GM18520 (cell line): ENCODE measurements at regions not wholly inside any gene's neighbourhood (a gene's known extent, or its start where the extent isn't known, plus 50 kb on each side); places are given as distances from the start of the nearest gene placed in this dataset.
"Not testable (repeated sequence)": the region's sequence is repeated elsewhere in the genome, so short reads cannot be mapped to it uniquely, and the experiment has no call there.

Experiments
- ATAC-seq: cut with Tn5 transposase; IDR thresholded peaks from one replicate; pipeline ENCODE4 v1.9.1; 2021; ENCODE audit not compliant: unreplicated experiment

DNA sequence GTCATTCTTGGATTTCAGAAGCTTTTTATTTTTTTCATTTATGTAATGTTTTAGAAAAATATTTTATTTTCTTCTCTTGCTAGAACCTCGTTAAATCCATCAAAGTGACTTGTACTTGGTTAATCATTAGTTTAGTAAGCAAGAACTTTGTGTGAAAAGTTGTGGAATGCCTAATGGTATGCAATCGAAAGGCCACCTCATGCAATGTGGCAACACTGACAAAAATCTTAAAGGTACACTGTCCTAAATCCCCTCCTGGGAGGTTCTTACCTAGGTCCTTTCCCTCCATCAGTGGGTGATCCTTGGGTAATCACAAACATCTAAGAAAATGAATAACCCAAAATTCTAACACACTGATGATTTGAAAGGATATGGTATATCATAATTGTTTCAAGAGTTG, 304.2 kb downstream of the DNAH5 start:
- ATAC-seq, result no peak

DNA sequence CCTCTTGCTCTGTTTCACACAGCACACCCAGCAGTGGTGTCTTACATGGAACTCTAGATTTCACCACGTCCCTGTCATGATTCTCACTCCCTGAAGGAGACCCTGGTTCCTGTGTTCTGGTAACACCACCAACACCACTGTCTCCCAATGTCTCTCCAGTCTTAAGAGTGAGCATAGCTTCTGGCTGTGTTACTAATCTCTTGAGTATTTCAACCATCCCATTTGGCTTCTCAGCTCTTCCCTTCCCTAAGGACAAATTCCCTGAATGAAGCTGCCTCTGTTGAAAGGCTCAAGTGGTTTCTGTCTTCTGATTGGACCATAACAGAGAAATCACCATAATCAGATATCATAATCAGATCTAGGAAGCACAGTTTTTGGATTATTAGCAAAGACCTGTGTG, 311.8 kb downstream of the DNAH5 start:
- no peak for ATAC-seq

DNA sequence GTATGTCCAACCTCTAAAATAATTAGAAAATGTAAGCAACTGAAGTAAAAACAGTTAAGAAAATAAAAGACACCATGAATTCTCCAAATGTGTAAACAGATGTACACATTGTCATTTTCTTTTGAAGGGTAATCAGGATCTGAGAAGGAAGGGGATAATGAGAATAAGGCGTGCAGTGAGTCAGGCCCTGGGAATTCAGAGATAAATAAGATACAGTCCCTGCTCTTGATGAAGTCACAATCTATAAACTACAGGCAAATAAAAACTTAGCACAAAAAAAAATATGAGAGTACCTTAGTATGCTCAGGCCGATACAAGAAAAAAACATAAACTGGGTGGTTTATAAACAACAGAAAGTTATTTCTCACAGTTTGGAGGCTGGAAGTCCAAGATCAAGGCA, 315.3 kb downstream of the DNAH5 start:
- no peak for ATAC-seq

DNA sequence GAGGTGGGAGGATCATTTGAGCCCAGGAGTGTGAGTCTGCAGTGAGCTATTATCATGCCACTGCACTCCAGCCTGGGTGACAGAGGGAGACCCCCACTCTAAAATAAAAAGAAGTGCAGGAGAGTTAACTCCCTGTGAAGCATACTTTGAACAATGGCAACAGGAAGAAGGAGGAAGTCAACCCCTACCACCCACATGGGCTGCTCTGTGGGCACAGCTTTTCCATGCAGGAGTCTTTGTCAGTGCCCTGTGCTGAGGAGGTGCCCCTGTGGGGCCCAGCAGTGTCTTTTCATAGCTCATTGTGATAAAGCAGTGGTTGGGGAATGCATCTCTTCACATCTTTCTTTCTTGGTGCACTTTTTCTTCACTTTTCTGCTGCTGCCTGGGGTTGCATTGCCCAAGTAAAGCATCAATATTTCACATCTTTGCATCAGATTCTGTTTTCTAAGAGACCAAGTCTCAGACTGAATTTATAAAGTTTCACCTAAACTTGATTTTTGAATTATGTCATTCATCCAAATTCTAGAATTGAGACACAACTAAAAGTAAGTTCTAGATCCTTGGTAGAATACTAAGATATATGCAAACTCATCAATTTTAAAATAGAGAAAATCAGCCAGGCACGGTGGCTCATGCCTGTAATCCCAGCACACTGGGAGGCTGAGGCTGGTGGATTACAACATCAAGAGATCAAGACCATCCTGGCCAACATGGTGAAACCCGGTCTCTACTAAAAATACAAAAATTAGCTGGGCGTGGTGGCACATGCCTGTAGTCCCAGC, 316.6 kb downstream of the DNAH5 start:
- ATAC-seq, result no peak

DNA sequence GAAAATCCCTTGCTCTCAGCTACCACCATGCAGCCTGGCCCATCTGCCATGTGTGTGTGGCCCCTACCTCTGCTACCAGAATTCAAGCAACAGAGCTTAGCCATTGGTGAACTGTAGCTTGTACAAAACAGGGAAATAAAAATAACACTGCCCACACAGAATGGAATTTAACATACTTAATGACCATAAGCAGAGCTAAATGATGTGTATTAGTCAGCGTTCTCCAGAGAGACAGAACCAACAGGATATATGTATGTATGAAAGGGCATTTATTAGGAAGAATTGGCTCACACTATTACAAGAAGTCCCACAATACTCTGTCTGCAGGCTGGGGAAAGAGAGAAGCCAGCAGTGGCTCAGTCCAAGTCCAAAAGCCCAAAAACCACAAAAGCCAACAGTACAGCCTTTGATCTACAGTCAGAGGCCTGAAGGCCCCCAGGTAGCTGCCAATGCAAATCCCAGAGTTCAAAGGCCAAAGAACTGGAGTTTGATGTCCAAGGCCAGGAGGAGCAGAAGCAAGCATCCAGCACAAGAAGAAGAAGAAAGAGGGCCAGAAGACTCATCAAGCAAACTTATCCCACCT, 318.8 kb downstream of the DNAH5 start:
- no peak for ATAC-seq

DNA sequence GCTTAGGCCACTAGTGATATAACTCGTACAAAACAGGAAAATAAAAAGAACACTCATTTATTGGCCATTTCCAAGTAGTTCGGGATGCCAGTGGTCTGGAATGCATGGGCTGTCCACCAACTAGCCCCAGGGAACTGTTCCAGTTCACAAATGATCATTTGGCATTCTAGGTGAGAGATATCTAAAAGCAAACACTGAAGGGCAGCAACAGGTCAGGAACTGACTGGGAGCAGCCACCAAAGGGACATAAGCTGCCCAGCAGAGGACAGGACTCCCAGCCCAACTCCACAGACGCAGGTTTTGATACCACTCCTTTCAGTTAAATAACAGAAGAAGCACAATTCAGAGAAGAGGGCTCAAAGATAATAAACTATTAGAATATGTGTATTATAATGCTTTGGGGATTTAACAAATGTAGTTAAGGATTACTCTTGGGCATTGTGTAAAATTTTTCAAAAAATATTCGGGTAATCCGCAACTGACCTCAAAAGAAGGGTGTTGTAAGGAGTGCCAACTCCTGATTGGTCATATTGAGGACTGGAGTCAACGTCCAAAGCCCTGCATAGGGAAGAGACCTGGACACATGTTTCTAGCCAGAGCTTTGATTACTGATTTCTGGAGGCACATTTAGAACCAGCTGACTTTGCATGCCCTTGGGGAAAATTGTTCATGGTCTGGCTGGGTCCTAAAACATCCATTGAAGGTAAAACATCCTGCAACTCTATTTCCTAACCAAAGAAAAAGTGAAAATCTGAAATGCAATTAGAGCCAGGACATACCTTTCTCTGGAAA, 320.0 kb downstream of the DNAH5 start:
- ATAC-seq, result no peak

DNA sequence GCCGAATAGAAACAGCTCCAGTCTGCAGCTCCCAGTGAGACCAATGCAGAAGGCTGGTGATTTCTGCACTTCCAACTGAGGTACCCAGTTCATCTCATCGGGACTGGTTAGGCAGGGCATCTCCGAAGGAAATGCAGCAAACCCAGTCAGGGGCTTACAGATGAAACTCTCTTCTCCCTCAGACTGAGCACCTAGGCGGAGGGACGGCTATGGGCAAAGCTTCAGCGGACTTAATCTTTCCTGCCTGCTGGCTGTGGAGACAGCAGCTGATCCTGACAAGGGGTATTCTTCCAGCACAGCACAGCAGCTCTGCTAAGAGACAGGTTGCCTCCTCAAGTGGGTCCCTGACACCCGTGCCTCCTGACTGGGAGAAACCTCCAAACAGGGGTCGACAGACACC, 330.9 kb downstream of the DNAH5 start:
- ATAC-seq, result no peak

DNA sequence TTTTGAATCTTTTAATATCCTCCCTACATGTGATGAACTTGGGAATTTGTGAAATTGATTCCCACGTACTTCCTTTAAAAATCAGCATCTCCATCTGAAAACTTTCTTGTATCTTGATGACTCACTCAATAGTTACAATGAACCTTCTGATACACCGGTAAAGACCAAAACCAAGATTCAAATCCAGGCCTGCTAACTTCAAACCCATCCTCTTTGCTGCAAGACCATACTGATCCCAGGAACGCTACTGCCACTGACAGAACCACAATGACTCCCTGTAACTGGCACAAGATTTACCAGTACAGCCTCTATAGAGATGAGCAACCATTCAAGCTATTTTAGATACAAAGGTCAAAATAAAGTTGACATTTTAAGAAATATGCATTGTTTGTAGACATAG, 332.9 kb downstream of the DNAH5 start:
- no peak for ATAC-seq

DNA sequence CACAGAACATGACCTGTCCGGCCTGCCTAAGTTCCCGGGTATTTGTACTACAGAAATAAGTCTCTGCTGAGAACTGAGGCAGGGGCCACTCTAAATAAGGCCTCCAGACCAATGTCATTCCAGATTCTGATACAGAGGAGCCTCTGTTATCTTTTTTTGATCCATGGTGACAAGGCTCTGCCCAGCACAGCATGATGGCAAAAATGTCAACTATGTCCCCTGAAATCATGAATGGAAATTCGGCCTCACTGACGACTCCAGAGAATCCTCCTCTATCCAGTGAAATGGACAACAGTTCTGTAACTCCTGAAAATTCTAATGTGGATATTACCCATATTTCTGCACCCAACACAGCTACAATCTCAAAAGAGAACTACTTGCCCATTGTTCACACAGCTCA, 335.0 kb downstream of the DNAH5 start:
- ATAC-seq, result no peak

DNA sequence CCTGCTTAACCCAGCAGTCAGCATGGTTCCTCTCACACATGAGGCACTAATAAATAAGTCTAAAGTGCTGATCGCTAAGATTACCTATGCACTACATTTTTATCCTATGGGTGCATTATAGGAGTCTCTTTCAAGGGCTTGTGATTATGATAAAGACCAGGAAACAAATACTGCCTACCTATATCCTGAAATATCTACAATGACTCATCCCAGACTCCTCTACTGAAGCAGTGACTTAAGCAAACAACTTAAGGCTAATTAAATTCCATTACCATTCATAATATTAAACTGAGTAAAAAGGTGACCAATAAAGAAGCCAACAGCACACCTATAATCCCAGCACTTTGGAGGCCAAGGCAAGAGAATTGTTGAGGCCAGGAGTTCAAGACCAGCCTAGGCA, 338.4 kb downstream of the DNAH5 start:
- ATAC-seq, result no peak

DNA sequence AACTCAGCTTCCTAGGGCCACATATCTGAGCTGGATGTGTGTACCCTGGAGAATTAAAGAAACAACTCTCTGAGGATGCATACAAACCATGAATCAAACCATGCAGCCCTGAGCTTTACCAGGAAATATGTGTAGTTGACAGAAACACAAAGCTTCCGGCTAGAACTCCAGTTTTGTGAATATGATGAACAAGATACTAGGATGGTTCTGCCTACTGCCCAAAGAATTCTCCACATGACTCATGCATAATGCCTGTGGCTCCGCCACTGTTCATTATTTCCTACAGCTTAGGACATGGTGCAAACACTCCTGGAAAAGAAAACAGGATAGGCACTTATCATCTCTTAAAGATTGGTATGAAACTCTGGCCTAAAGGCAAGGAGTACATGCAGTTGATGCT, 343.4 kb downstream of the DNAH5 start:
- no peak for ATAC-seq

DNA sequence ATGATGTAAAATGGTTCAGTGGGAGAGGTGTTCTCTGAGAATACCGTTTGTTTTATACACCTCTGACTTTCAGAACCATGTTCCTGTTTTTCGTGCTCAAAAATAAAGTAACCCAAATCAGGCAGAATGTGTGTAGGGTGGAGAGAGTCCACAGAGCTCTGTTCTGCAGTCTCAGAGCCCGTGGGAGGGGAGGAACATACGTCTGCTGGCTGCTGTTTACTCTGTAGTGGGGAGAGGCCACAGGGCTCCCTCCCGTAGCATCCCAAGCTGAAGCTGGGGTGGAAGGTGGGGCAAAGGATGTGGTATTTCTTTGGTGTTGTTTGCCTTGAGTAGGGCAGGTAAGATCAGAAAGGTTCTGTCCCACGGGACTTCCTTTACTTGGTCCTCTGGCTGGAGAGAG, 348.5 kb downstream of the DNAH5 start:
- ATAC-seq, result no peak

DNA sequence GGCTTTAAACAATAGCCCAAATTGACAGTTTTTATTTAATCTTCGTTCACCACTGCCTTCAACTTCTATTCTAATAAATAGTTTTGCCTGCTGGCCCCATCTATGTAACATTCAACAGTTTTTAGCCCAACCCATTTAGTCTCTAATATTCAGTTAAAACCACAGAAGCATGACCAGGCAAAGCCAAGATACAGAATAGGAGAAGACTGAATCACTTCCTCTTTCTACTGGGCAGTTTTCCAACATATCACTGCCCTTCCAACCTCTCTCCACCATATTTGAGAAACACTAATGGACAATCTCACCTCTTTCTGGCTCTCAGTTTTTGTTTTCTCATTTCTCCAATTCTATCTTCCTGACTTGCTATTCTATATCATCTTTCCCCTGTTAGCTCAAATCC, 352.9 kb downstream of the DNAH5 start:
- no peak for ATAC-seq

DNA sequence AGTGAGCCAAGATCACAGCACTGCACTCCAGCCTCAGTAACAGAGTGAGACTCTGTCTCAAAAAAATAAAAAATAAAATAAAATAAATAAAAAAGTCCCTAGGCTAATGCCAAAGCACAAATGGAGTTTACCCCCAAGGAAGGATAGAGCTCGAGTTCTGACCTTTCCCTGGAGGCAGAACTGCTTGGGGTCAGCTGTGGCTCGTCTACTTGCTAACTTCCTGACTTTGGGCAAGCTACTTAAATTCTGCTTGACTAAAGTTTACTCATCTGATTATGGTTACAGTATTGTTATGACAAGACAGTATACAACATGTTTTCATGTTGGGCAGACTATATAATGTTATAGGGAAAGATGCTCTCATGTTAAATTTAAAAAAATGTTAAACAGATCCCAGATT, 359.2 kb downstream of the DNAH5 start:
- ATAC-seq, result no peak

DNA sequence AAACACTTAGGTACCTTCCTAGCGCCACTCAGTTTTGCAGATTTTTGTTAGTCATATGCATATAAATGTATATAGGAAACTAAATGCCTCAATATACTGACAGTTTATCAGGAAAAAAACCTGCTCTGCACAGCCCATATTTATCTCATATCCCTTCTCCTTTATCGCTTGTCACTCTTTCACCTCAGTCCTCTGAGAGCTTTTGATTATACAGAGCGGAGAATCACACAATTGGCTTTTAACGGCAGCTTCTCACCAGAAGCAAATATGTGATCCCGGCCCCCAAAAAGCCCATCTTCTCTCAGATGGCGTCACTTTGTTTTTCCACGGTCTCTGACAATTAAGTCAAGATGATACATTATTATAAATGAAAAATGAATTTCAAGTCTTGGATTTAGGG, 362.6 kb downstream of the DNAH5 start:
- ATAC-seq, result no peak

DNA sequence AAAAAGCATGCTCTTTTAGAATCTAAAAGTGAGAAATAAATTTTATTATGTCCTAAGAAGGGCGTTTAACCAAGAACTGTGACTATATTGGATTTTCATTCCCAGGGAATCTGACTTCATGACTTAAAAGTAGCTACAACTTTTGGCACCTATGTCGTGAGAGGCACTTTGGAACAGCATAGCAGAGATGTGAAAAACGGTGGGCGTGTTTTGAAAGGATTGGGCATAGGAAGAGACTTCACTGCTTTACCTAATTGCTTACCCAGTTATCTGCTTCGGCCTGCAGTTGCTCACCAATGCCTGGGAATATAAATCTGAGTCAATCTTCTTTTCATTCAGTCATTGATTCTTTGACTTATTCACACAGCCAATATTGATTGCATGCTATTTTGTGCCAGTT, 363.4 kb downstream of the DNAH5 start:
- no peak for ATAC-seq

DNA sequence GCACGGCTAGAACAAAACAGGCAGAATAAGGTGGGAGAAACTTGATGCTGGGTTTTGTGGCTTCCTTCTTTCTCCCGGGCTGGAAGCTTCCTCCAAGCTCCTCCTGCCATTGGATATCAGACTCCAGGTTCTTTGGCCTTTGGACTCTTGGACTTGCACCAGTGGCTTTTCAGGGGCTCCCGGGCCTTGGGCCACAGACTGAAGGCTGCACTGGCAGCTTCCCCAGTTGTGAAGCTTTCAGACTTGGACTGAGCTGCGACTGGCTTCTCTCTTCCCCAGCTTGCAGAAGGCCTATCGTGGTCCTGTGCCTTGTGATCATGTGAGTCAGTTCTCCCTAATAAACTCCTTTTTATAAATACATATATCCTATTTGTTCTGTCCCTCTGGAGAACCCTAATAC, 364.4 kb downstream of the DNAH5 start:
- no peak for ATAC-seq

DNA sequence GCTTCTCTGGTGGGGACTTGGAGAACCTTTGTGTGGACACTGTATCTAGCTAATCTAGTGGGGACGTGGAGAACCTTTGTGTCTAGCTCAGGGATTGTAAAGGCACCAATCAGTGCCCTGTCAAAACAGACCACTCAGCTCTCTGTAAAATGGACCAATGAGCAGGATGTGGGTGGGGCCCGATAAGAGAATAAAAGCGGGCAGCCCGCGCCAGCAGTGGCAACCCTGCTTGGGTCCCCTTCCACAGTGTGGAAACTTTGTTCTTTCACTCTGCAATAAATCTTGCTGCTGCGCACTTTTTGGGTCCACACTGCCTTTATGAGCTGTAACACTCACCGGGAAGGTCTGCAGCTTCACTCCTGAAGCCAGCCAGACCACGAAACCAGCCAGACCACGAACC, 365.4 kb downstream of the DNAH5 start:
- ATAC-seq, result not testable (repeated sequence)

DNA sequence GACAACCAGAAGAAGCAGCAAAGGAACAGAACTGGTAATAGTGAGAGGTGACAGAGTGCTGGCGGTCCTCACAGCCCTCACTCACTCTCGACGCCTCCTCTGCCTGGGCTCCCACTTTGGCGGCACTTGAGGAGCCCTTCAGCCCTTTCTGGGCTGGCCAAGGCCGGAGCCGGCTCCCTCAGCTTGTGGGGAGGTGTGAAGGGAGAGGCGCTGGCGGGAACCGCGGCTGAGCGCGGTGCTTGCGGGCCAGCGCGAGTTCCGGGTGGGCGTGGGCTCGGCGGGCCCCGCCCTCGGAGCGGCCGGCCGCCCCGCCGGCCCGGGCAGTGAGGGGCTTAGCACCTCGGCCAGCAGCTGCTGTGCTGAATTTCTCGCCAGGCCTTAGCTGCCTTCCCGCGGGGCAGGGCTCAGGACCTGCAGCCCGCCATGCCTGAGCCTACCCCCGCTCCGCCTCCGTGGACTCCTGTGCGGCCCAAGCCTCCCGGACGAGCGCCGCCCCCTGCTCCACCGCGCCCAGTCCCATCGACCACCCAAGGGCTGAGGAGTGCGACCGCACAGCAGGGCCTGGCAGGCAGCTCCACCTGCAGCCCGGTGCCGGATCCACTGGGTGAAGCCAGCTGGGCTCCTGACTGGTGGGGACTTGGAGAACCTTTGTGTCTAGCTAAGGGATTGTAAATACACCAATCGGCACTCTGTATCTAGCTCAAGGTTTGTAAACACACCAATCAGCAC, 366.0 kb downstream of the DNAH5 start:
- not testable (repeated sequence) for ATAC-seq

DNA sequence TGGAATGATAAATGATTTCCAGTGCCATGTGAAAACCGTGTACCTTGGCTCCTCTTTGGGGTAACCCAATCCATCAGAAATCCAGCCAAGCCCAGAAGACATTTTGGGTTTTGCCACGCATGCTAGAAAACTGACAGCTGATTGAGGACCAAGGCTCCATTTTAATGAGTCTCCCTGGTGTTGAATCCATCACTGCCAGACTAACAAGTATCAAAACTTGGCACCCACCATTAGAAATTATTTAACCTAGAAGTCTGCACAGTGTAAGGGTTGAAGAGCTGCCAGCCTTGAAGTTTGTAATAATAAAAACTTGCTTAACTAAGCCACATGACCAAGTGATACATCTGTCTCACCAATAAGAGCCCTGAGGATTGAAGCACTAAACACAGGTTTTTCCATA, 369.9 kb downstream of the DNAH5 start:
- ATAC-seq, result no peak

DNA sequence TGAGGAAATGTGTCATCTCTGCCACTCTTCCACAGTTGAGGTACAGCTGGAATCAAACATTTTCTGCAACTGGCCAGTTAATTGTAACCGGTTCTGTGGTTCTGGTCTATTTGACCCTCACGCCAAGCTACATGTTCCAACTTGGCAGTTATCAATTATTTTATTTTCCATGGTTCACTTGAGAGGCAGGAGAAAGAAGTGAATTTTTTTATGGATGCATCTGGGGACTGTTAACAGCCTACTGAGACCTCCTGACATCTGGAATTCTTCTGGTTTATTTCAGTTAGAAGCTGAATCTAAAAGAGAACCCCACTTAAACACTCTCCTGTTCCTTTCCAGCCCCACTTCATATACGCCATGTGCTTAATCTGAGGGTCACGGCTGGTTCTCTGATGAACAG, 372.3 kb downstream of the DNAH5 start:
- ATAC-seq, result no peak
